ENCODE measurements at regions not wholly inside any gene's neighbourhood (a gene's known extent, or its start where the extent isn't known, plus 50 kb on each side); places are given as distances from the start of the nearest gene placed in this dataset.

DNA sequence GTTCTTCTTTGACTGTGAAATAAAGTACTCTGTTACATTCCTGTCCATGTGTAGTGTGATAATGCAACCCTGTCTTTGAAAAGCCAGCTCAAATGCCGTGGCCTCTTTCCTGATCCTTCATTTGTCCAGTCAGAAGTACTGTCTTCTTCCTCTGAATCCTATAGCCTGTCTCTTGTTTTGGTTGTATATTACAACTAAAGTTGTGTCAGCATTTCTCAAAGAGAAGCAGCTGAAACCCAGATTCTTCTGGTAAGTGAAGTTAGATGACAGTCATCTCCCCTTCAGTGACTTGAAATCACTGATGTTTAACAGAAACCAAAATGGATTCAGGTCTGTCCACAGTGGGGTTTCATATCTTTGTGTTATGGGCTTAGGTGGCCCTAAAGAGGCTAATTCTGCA, 196.2 kb downstream of the PCSK1 start:
- H3K9ac ChIP-seq (replicated peaks; ENCODE audit: extremely low read depth, insufficient read depth, low read length) = no peak overlapping the region
- dilution Hi-C loops (cut with MboI; ENCODE audit: extremely low pct_ligation_motif_present, low sequenced_read_pairs) = no loop called here
- H3K4me1 ChIP-seq (ENCODE audit: control insufficient read depth, extremely low read depth, insufficient read depth, low read length) = no peaks in the 10 kb centered on the region
- intact Hi-C loops (cut with micrococcal nuclease) = no loop called here
- H3K27ac ChIP-seq (ENCODE audit: insufficient read depth, low read depth, low read length) = no peak overlapping the region
- no peaks in the 10 kb centered on the region for H3K36me3 ChIP-seq (ENCODE audit: control insufficient read depth in 2 of 2, extremely low read depth in 1 of 2, insufficient read depth in 2 of 2, low read length in 2 of 2)
- FAIRE-seq (no peak), DNase-seq (ENCODE audit: low read depth, low spot score) (no peak)
- BruUV-seq (replicated peaks) = no TSS peak
- no peaks in the 10 kb centered on the region for H3K27me3 ChIP-seq (ENCODE audit: control insufficient read depth in 2 of 2, insufficient read depth in 2 of 2, low read length in 2 of 2)
- no peak overlapping the region for H3K4me3 ChIP-seq (replicated peaks in 1 of 3; ENCODE audit: insufficient read depth in 1 of 3, low read depth in 1 of 3, low read length in 3 of 3)
- H3K9me3 ChIP-seq (replicated peaks; ENCODE audit: control insufficient read depth, insufficient read depth, low read length) = no peaks in the 10 kb centered on the region
- POLR2A ChIA-PET = no interaction called here
- no peaks in the 10 kb centered on the region for H3K79me2 ChIP-seq (ENCODE audit: control insufficient read depth, insufficient read depth, low read length)
- no peak for TF ChIP-seq MYC (IDR thresholded peaks at IDR 0.05; ENCODE audit: low read depth, low read length)
- no peak for TF ChIP-seq POLR2A (IDR thresholded peaks at IDR 0.05; ENCODE audit: low read depth, low read length)
- CTCF ChIA-PET = no interaction called here
- H2AFZ ChIP-seq (ENCODE audit: low read depth, low read length) = no peak overlapping the region
- H3K4me2 ChIP-seq (ENCODE audit: insufficient read depth, low read length) = no peak overlapping the region
- no peaks in the 10 kb centered on the region for H4K20me1 ChIP-seq (replicated peaks; ENCODE audit: control insufficient read depth, extremely low read depth, insufficient read depth, low read length)
- no peaks in the 10 kb centered on the region for H3K9me1 ChIP-seq (replicated peaks; ENCODE audit: control insufficient read depth, extremely low read depth, insufficient read depth, low read length)

DNA sequence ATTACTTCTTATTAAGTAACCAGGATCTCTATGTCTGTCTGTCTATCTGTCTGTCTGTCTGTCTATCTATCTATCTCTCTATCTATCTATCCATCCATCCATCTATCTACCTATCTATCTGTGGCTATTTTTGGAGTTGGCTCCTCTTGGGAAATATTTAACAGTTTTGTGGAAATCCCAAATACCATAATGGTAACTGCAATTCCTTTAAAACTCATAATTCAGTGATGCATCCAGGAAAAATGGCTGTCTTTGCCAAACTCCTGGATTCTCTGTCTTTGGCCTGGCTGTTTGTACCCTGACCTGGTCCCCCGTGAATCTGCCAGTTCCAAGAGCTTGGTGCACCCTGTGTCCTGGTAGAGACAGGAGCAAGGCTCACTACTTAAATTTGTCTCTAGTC, 197.0 kb downstream of the PCSK1 start:
- H2AFZ ChIP-seq (ENCODE audit: low read depth, low read length) = no peak overlapping the region
- no TSS peak for BruUV-seq (replicated peaks)

More for the DNA sequence above, 197.0 kb downstream of the PCSK1 start:
- Histone ChIP-seq H3K4me2 (ENCODE audit: insufficient read depth, low read length) (no peak overlapping the region), H3K36me3 (ENCODE audit: control insufficient read depth in 2 of 2, extremely low read depth in 1 of 2, insufficient read depth in 2 of 2, low read length in 2 of 2) (no peaks in the 10 kb centered on the region), H4K20me1 (replicated peaks; ENCODE audit: control insufficient read depth, extremely low read depth, insufficient read depth, low read length) (no peaks in the 10 kb centered on the region), H3K9me3 (replicated peaks; ENCODE audit: control insufficient read depth, insufficient read depth, low read length) (no peaks in the 10 kb centered on the region), H3K4me3 (replicated peaks in 1 of 3; ENCODE audit: insufficient read depth in 1 of 3, low read depth in 1 of 3, low read length in 3 of 3) (no peak overlapping the region), H3K79me2 (ENCODE audit: control insufficient read depth, insufficient read depth, low read length) (no peaks in the 10 kb centered on the region), H3K27ac (ENCODE audit: insufficient read depth, low read depth, low read length) (no peak overlapping the region), H3K27me3 (ENCODE audit: control insufficient read depth in 2 of 2, insufficient read depth in 2 of 2, low read length in 2 of 2) (no peaks in the 10 kb centered on the region), H3K9me1 (replicated peaks; ENCODE audit: control insufficient read depth, extremely low read depth, insufficient read depth, low read length) (no peaks in the 10 kb centered on the region), H3K9ac (replicated peaks; ENCODE audit: extremely low read depth, insufficient read depth, low read length) (no peak overlapping the region), H3K4me1 (ENCODE audit: control insufficient read depth, extremely low read depth, insufficient read depth, low read length) (no peaks in the 10 kb centered on the region)
- FAIRE-seq (no peak), DNase-seq (ENCODE audit: low read depth, low spot score) (no peak)
- ChIA-PET CTCF (interaction anchor here (0.7 to 1.2 kb wide), 2 partner anchors 17 to 24 kb away, joined by 3 read pairs; no protein-coding TSS in a partner anchor), POLR2A (no interaction called here)
- intact Hi-C loops (cut with micrococcal nuclease) (no loop called here), dilution Hi-C loops (cut with MboI; ENCODE audit: extremely low pct_ligation_motif_present, low sequenced_read_pairs) (no loop called here)
- TF ChIP-seq POLR2AphosphoS5 (IDR thresholded peaks at IDR 0.05; ENCODE audit: insufficient read depth, low read depth, low read length) (no peak), FOS (IDR thresholded peaks at IDR 0.05; ENCODE audit: borderline replicate concordance, insufficient read depth, low read length) (no peak), POLR2A (IDR thresholded peaks at IDR 0.05; ENCODE audit: low read depth, low read length) (no peak), GATA2 (IDR thresholded peaks at IDR 0.05; ENCODE audit: insufficient read depth, insufficient read length, low read depth, low read length) (no peak), MYC (IDR thresholded peaks at IDR 0.05; ENCODE audit: low read depth, low read length) (no peak)
- TF ChIP-seq, protein P1, sequence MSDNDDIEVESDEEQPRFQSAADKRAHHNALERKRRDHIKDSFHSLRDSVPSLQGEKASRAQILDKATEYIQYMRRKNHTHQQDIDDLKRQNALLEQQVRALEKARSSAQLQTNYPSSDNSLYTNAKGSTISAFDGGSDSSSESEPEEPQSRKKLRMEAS (IDR thresholded peaks at IDR 0.05; ENCODE audit: insufficient read depth, insufficient read length) = no peak
